Skeletal muscle cell (primary cell): ENCODE measurements at regions not wholly inside any gene's neighbourhood (a gene's known extent, or its start where the extent isn't known, plus 50 kb on each side); places are given as distances from the start of the nearest gene placed in this dataset.
"Not testable (repeated sequence)": the region's sequence is repeated elsewhere in the genome, so short reads cannot be mapped to it uniquely, and the experiment has no call there.

Source experiments
- DNase-seq: peaks from one replicate; pipeline ENCODE4 v3.0.0-alpha.2; 2010; ENCODE audit warnings: low read depth
- H3K4me3 ChIP-seq: 2 replicates; pipeline ENCODE4 v1.5.1; 2011; ENCODE audit warnings: low read depth, mild to moderate bottlenecking, control low read depth, low read length, moderate library complexity

DNA sequence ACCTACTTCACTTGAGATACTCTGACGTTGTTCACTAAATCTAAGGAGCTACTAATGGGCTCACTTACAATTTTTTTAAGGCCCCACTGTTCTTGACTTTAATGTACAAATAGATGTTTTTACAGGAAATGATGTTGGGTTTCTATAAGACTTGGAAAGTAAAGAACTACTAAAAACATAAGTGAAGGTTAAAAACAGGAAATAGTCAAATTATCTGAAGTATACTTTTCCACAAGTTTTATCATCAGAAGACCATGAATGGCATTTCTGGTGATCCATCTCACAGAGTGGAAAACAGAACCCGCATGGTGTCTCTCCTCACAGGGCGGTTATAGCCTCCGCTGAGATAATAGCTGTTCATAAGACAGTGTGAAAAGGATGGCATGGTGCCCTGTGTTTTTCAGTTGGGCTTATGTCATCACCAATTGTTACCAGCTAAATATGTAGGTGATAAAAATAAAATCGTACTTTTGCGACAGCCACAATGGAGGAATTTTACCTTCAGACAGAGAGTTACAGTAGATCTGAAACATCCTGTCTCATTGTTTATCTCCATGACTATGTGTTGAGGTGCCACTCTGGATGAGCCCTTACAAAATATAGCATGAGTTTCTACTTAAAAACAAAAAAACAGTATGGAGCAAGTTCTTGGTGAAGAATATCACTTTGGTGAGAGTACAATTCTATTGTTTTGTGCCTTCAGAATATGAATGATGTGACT, 462.4 kb downstream of the RAP2B start:
- H3K4me3 ChIP-seq = no peak overlapping the region
- no peak for DNase-seq

GRCh38 chr3:153625506-153625905, 463.5 kb downstream of the RAP2B start:
- no peak overlapping the region for H3K4me3 ChIP-seq
- no peak for DNase-seq

- no peak for DNase-seq
- H3K4me3 ChIP-seq = no peak overlapping the region
Observed at GRCh38 chr3:153626158-153626557, 464.1 kb downstream of the RAP2B start.

GRCh38 chr3:153628591-153628990, 466.6 kb downstream of the RAP2B start:
- DNase-seq = no peak
- no peak overlapping the region for H3K4me3 ChIP-seq

DNA sequence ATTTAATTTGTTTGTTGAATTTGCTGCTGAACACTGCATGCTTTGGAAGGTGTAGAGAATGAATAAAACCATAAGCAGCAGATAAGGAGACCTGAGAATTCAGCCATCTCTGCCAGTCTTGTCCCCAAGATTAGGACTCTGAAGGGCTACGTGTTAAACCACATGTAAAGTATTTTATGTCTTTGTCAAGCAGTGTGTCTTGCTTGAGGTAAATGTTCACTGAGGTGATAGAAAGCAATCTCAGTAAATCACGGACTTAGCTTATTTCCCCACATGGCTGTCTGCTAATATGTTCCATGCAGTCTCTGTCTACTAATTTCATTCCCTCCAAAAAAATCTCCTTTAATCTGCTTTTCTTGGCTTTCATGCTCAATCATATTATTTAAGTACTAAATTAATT, 467.1 kb downstream of the RAP2B start:
- no peak overlapping the region for H3K4me3 ChIP-seq
- DNase-seq = no peak

DNA sequence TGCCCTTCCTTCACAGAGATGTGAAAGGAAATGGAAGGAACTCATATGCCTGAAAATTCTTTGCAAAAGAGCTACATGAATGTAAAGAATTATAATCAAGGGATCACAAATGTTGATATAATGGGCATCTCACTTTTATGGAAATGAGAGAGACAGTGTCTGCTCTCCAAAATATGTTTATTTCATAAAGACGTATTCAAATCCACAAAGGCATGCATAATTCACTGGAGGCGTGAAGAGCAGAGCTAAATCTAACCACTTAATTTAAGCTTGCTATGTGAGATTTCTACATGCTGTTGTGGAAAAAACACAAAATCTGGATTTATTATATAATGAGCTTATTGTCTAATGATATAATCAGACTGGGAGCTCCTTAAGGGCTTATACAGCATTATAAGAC, 469.1 kb downstream of the RAP2B start:
- H3K4me3 ChIP-seq = no peak overlapping the region
- DNase-seq = no peak

DNA sequence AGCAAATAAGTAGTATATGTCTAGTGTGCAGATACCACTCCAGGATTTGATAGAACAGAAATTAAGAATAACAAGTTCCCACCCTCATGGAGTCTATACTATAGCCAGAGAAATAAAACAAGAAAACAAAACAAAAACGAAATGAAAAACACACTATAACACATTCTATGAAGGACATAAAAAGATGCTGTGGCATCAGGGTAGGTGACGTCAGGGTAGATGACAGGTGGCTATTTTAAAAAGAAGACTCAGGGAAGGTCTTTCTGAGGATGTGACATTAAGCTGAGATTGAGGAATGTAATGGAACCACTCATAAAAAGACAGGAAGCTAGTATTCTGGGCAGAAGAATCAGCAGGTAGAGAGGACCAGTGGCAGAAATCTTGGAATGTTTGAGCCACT, 469.6 kb downstream of the RAP2B start:
- no peak for DNase-seq
- H3K4me3 ChIP-seq = no peak overlapping the region

DNA sequence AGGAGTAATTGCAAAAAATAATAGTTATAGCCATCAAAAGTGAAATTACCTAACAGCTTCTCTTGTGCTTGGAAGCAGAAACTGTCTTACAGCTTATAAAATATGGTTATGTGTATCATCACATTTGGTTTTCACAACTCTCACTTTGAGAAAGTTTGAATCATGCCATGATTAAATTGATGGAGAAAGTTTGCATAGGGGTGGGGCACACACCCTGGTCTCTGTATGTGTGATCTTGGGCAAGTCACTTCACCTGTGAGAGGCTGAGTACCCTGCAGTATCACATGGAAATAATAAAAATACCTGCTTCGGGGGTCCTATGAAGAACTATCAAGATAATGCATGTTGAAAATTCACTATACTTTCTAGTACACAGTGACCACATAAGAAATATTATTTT, 471.4 kb downstream of the RAP2B start:
- no peak for DNase-seq
- no peak overlapping the region for H3K4me3 ChIP-seq

DNA sequence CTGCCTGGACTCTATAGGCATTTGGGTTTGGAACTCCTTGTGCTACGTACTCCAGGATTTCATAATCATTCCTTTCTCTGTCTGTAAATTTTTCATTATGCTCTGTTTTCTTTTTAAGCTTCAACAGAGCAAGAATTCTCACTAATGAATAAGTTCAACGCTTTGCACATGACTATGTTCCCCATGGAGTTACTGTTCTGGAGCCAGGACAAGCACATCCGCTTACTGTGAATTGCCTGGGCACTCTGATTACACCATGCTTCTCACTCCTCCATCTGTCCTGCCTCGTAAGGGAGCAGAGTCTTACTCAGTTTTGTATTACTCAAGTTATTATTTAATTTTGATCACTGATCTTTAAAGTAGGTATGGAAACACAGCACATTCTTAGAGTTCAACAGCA, 472.7 kb downstream of the RAP2B start:
- H3K4me3 ChIP-seq = no peak overlapping the region
- DNase-seq = peak; percentile 53

GRCh38 chr3:153639631-153640030, 477.6 kb downstream of the RAP2B start:
- no peak overlapping the region for H3K4me3 ChIP-seq
- DNase-seq = no peak

DNA sequence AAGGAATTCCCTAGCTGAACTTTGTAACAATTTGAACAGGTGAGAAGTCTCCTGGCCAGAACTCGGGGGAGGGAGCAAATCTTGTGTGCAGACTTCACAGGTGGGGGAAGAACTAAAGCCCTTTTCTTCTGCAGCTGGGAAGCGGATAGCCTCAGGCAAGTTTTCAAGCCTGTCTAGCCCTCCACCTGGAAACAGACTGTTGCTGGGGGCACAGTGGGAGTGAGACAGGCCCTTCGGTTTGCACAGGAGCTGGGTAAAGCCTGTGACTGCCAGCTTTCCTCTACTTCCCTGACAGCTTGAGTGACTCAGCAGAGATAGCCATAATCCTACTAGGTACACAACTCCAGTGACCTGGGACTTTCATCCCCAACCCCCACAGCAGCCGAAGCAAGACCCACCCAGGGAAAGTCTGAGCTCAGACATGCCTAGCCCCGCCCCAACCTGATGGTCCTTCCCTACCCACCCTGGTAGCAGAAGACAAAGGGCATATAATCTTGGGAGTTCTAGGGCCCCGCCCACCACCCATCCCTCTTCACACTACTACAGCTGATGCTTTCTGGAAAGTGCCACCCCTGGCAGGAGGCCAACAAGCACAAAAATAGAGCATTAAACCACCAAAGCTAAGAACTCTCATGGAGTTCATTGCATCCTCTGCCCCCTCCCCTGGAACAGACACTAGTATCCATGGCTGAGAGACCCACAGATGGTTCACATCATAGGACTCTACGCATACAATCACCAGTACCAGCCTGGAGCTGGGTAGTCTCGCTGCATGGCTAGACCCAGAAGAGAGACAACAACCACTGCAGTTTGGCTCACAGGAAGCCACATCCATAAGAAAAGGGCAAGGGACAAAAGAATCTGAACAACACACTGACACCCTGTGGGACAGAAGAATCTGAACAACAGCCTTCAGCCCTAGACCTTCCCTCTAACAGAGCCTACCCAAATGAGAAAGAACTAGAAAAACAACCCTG, 479.0 kb downstream of the RAP2B start:
- no peak for DNase-seq

GRCh38 chr3:153642576-153642975, 478.6 kb upstream of the ARHGEF26 start:
- H3K4me3 ChIP-seq, DNase-seq: not testable (repeated sequence)

More for the DNA sequence above, 479.0 kb downstream of the RAP2B start:
- no peak overlapping the region for H3K4me3 ChIP-seq

DNA sequence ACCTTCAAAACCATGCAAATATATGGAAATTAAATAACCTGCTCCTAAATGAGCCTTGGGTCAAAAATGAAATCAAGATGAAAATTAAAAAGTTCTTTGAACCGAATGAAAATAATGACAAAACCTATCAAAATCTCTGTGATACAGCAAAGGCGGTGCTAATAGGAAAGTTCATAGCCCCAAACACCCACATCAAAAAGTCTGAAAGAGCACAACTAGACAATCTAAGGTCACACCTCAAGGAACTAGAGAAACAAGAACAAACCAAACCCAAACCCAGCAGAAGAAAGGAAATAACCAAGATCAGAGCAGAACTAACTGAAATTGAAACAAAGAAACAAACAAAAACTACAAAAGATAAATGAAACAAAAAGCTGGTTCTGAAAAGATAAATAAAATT, 477.7 kb upstream of the ARHGEF26 start:
- DNase-seq, H3K4me3 ChIP-seq: not testable (repeated sequence)

- no peak for DNase-seq
Observed at GRCh38 chr3:153649286-153649839, 471.8 kb upstream of the ARHGEF26 start.

DNA sequence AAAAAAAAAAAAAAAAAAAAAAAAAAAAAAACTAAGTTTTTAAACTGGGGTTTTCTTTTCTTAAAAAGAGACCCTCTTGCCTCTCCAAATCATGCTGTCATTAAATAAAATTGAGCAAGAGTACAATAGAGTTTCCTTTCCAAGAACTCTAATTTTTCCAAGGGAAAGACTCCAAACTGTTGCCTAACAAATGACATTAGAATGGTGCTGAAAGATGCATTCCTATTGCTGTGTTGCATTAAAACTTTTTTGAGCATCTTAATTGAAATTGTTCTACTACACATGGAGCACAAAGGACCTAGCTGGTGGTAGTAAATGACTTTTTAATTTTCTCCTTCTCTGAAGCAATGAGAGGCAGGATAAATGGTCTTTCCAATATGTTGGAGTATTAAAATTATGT, 469.1 kb upstream of the ARHGEF26 start:
- no peak overlapping the region for H3K4me3 ChIP-seq
- DNase-seq = no peak

More at GRCh38 chr3:153649286-153649839, 471.8 kb upstream of the ARHGEF26 start:
- H3K4me3 ChIP-seq = no peak overlapping the region

- no peak overlapping the region for H3K4me3 ChIP-seq
- DNase-seq = no peak
Observed at GRCh38 chr3:153657046-153657445, 464.1 kb upstream of the ARHGEF26 start.

GRCh38 chr3:153657461-153657860, 463.7 kb upstream of the ARHGEF26 start:
- DNase-seq = no peak
- no peak overlapping the region for H3K4me3 ChIP-seq

GRCh38 chr3:153658136-153658535, 463.1 kb upstream of the ARHGEF26 start:
- DNase-seq = peak; percentile 71
- no peak overlapping the region for H3K4me3 ChIP-seq

DNA sequence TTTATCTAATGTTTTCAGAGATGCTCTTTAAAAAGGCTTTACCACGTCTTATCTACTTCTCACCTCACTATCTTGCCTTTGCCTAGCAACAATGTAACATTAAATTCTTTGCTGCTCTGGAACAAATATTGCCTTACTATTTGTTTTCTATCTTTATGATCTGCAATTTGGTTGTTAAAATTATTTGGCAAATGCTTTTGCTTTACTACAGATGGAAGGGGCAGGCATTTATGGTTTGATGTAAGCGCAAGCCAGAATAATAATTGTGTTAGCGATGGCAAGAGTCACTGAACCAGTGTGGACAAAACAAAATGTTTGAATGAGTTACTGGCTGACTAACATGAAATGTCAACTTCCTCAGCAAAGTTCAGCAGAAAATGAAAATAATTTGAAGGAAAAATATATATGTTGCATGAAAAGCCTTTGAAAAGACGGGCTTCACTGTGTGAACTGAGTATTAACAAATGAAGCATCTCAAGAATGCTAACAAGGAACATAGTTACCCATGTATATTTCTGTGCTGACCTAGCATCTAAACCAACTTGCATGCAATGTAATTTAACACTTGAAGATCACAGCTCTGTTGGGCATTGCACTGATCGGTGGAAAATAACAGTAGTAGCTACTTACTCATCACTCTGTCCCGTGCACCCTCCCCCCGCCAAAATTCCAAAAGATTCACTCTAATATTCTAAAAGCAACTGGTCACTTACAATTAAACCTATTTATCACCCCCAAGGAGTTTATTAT, 454.0 kb upstream of the ARHGEF26 start:
- H3K4me3 ChIP-seq = no peak overlapping the region
- DNase-seq = no peak

DNA sequence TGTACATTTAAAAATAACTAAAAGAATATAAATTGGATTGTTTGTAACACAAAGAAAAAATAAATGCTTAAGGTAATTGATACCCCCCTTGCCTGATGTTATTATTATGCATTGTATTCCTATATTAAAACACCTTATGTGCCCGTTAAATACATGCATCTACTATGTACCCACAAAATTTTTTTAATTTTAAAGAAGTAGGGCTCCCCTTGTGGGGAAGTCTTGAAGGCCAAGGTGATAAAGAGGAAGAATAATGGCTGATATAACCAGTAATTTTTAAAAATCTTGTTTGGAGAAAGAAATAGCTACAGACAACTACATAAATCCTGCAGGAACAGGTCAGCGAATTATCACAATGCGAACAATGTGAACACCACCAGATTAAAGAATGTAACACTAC, 451.7 kb upstream of the ARHGEF26 start:
- no peak for DNase-seq
- H3K4me3 ChIP-seq = no peak overlapping the region
